H1 (cell line): ENCODE measurements at regions not wholly inside any gene's neighbourhood (a gene's known extent, or its start where the extent isn't known, plus 50 kb on each side); places are given as distances from the start of the nearest gene placed in this dataset.

Experiments
- KDM4A ChIP-seq: IDR thresholded peaks from one replicate; pipeline ENCODE4 v1.7.1; 2012; ENCODE audit warnings: low read depth, mild to moderate bottlenecking, moderate library complexity, low read length, inconsistent platforms; ENCODE audit not compliant: severe bottlenecking
- RNF2 ChIP-seq: fragments of 200-900, 300-1000 bp; sonication (generic); IDR thresholded peaks from 2 replicates; pipeline ENCODE4 v1.7.1; 2016; ENCODE audit warnings: borderline replicate concordance, low read depth, mild to moderate bottlenecking, antibody characterized with exemption, low read length; ENCODE audit not compliant: poor library complexity, severe bottlenecking; ENCODE audit errors: missing control alignments

DNA sequence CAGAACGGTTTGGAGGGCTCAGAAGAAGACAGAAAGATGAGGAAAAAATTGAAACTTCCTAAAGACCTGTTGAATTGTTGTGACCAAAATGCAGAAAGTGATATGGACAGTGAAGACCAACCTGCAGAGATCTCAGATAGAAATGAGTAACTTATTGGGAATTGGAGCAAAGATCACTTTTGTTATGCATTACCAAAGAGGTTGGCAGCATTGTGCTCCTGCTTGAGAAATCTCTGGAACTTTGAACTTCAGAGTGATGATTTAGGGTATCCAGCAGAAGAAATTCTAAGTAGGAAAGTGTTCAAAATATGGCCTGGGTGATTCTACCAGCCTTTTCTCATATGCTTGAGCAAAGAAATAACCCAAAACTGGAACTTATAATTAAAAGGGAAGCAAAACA lies 136.0 kb downstream of the GJA1 start (continued):
- TF ChIP-seq RNF2 (no peak), KDM4A (no peak)
